HUES64 (cell line): ENCODE measurements at regions not wholly inside any gene's neighbourhood (a gene's known extent, or its start where the extent isn't known, plus 50 kb on each side); places are given as distances from the start of the nearest gene placed in this dataset.
"Not testable (repeated sequence)": the region's sequence is repeated elsewhere in the genome, so short reads cannot be mapped to it uniquely, and the experiment has no call there.

Experiments used
- H3K27ac ChIP-seq: 2 replicates; pipeline ENCODE4 v1.7.0; 2013; ENCODE audit warnings: low read depth, low read length, inconsistent platforms
- H3K27me3 ChIP-seq: 2 replicates; pipeline ENCODE4 v1.6.1; 2013; ENCODE audit warnings: mild to moderate bottlenecking, low read length; ENCODE audit not compliant: insufficient read depth
- H3K36me3 ChIP-seq: 2 replicates; pipeline ENCODE4 v1.6.1; 2013; ENCODE audit warnings: mild to moderate bottlenecking, low read length; ENCODE audit not compliant: insufficient read depth
- H3K4me1 ChIP-seq: 2 replicates; pipeline ENCODE4 v1.6.1; 2013; ENCODE audit warnings: mild to moderate bottlenecking, low read length, moderate library complexity; ENCODE audit not compliant: insufficient read depth
- H3K4me3 ChIP-seq: 2 replicates; pipeline ENCODE4 v1.5.1; 2013; ENCODE audit warnings: mild to moderate bottlenecking, low read length, moderate library complexity
- H3K9ac ChIP-seq: 2 replicates; pipeline ENCODE4 v1.6.1; 2013; ENCODE audit warnings: mild to moderate bottlenecking, low read depth, low read length
- H3K9me3 ChIP-seq: 2 replicates; pipeline ENCODE4 v1.6.1; 2013; ENCODE audit warnings: low read depth, low read length; ENCODE audit not compliant: insufficient read depth
- WGBS: fragments of 150-250, 120-280 bp; methylation state at CpG from one replicate; pipeline ENCODE4 v1.1.7; 2013; ENCODE audit warnings: missing lambda C conversion rate; 5-methylcytosine and 5-hydroxymethylcytosine counted together

DNA sequence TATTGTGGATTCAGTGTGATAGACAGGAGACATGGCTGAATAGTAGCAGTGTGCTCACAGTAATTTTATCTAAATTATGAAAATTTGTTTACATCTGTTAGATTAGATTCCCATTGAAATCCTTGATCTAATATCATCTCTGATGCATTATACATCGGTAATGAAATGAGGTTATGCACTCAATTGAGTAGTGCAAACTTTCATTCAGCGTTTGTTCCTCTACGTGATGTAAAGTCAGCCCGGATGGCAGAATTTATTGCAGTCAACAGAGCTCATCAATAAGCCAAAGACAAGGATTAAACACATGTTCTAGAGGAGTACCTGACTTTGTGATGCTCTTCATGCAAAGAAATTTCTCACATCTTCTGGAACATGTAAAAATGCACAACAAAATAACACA is 549.2 kb downstream of the GOLGA6L6 start:
- H3K27me3 ChIP-seq, result no peaks in the 10 kb centered on the region
- no peaks in the 10 kb centered on the region for H3K4me1 ChIP-seq
- WGBS, result 74% methylated on average over 4 of the region's 4 CpGs
- peaks cover 50% of the 10 kb centered on the region for H3K9me3 ChIP-seq
- no peak overlapping the region for H3K9ac ChIP-seq
- no peaks in the 10 kb centered on the region for H3K36me3 ChIP-seq
- no peak overlapping the region for H3K4me3 ChIP-seq
- no peak overlapping the region for H3K27ac ChIP-seq

GRCh38 chr15:19988094-19988660 is 553.4 kb downstream of the GOLGA6L6 start:
- Histone ChIP-seq H3K27ac (no peak overlapping the region), H3K36me3 (no peaks in the 10 kb centered on the region), H3K9ac (no peak overlapping the region), H3K9me3 (peaks cover 90% of the 10 kb centered on the region), H3K4me1 (no peaks in the 10 kb centered on the region), H3K4me3 (no peak overlapping the region), H3K27me3 (no peaks in the 10 kb centered on the region)
- WGBS, result 62% methylated on average over 3 of the region's 5 CpGs

DNA sequence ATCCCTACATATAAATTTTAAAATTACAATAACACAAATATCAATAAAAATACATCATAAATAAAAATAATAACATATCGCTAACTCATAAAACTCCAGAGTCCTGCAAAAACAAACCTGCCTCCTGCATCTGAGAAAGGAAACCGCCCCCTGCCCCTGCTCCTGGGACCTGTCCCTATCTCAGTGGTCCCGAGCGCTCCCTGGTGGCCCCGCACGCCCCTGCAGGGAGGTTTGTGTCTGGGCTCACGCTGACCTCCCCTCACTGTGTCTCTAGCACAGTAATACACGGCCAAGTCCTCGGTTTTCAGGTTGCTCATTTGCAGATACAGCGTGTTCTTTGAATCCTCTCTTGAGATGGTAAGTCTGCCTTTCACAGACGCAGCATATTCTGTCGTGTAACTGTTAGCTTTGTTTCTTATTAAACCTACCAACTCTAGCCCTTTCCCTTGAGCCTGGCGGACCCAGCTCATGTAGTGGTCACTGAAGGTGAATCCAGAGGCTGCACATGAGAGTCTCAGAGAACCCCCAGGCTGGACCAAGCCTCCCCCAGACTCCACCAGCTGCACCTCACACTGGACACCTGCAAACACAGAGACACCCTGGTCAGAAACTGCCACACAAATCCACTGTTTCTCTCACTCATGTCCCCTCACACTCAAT is 554.1 kb downstream of the GOLGA6L6 start:
- peaks cover 91% of the 10 kb centered on the region for H3K9me3 ChIP-seq
- no peaks in the 10 kb centered on the region for H3K27me3 ChIP-seq
- no peaks in the 10 kb centered on the region for H3K4me1 ChIP-seq
- H3K9ac ChIP-seq, result no peak overlapping the region
- no peak overlapping the region for H3K27ac ChIP-seq
- H3K36me3 ChIP-seq, result no peaks in the 10 kb centered on the region
- H3K4me3 ChIP-seq, result no peak overlapping the region
- WGBS, result 71% methylated on average over 13 of the region's 13 CpGs

DNA sequence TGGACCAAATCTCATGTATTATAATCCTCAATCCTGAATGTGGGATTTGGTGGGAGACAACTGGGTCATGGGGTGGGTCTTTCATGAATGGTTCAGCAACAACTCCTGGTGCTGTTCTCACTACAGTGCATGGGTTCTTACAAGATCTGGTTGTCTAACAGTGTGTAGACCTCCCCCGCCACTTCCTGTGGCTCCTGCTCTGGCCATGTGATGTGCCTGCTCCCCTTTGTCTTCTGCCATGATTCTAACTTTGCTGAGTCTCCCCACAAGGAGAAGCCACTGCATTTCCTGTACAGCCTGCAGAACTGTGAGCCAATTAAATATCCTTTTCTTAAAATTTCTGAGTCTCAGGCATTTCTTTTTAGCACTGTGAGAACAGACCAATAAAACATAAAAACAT is 557.5 kb downstream of the GOLGA6L6 start:
- Histone ChIP-seq H3K4me1 (no peaks in the 10 kb centered on the region), H3K36me3 (no peaks in the 10 kb centered on the region), H3K4me3 (no peak overlapping the region), H3K9ac (no peak overlapping the region), H3K27ac (no peak overlapping the region), H3K27me3 (no peaks in the 10 kb centered on the region), H3K9me3 (peaks cover 92% of the 10 kb centered on the region)
- 83% methylated on average over 1 of the region's 1 CpG for WGBS

DNA sequence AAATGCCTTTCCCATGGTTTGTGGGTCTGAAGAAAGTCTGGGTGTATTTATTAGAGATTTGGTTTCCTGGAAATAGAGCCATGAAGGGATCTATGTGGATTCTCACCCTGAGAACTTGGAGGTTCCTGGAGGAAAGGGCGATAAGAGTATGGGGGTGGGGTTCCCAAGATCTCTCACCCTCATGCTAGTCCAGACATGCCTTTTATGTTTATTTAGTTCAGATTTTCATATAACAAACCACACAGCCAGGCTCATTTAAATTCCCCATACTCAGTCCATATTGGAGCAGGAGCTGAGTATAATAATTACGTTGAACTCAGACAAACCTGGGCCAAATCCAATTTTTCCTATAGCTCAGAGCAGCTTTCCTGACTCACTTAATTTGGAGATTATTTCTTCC is 566.6 kb downstream of the GOLGA6L6 start:
- WGBS, result 67% methylated on average over 1 of the region's 2 CpGs
- H3K4me1 ChIP-seq, result no peaks in the 10 kb centered on the region
- H3K27ac ChIP-seq, result no peak overlapping the region
- H3K9me3 ChIP-seq, result peaks cover 85% of the 10 kb centered on the region
- no peaks in the 10 kb centered on the region for H3K27me3 ChIP-seq
- no peak overlapping the region for H3K9ac ChIP-seq
- H3K36me3 ChIP-seq, result no peaks in the 10 kb centered on the region
- no peak overlapping the region for H3K4me3 ChIP-seq

DNA sequence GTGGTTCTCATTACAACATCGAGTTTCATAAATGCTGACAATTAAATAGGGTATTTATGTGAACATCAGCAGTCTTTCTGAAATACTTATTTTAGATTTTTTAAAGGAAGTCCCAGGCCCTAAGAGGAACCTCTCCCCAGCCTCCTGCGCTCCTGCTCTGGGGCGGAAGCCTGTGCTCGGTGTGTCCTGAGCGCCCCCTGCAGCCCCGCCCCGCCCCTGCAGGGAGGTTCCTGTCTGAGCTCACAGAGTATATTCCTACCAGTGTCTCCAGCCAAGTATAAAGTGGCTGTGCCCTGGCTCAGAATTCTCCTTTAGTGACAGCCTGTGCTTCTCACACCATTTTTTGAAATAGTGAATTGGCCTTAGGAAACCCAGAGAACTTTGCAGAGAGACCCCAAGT is 567.9 kb downstream of the GOLGA6L6 start:
- peaks cover 87% of the 10 kb centered on the region for H3K9me3 ChIP-seq
- H3K27me3 ChIP-seq, result no peaks in the 10 kb centered on the region
- H3K4me3 ChIP-seq, result no peak overlapping the region
- H3K36me3 ChIP-seq, result no peaks in the 10 kb centered on the region
- H3K9ac ChIP-seq, result no peak overlapping the region
- WGBS, result 63% methylated on average over 6 of the region's 7 CpGs
- H3K27ac ChIP-seq, result no peak overlapping the region
- no peaks in the 10 kb centered on the region for H3K4me1 ChIP-seq

GRCh38 chr15:19972582-19972981 is 569.0 kb downstream of the GOLGA6L6 start:
- H3K4me3 ChIP-seq, H3K36me3 ChIP-seq, H3K9ac ChIP-seq, H3K27ac ChIP-seq, H3K27me3 ChIP-seq, H3K4me1 ChIP-seq: not testable (repeated sequence)
- 93% methylated on average over 4 of the region's 4 CpGs for WGBS
- H3K9me3 ChIP-seq, result peaks cover 90% of the 10 kb centered on the region

DNA sequence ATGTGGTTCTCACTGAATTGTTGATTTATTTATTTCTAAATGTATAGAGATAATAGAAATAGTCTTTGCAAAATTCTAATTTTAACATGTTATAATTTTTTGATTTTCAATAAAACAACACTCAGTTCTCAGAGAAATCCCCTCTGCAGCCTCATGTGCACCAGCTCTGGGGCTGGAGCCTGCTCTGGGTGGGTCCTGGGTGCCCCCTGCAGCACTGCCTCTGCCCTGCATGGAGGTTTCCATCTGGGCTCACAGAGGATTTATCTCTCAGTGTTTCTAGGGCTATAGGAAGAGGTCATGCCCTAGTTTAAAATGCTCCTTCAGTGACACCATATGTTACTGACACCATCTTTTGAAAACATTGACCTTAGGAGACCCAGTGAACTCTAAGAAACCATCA is 576.0 kb downstream of the GOLGA6L6 start:
- H3K9me3 ChIP-seq, result peaks cover 78% of the 10 kb centered on the region
- H3K36me3 ChIP-seq, H3K4me3 ChIP-seq, H3K4me1 ChIP-seq, H3K27ac ChIP-seq, H3K27me3 ChIP-seq, H3K9ac ChIP-seq: not testable (repeated sequence)

DNA sequence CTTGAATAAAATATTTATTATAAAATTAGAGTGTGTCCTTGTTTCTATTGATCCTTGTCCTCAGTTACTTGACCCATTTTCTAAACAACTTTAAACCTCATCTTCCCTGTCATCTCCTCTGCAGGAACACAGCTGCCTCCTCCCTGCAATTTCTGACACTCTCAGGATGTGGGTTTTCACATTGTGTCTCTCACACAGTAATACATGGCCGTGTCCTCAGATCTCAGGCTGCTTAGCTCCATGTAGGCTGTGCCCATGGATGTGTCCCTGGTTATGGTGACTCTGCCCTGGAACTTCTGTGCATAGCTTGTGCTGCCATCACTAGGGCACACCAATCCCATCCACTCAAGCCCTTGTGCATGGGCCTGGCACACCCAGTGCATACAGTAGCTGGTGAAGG is 577.1 kb downstream of the GOLGA6L6 start:
- not testable (repeated sequence) for H3K27me3 ChIP-seq, H3K27ac ChIP-seq, H3K36me3 ChIP-seq, H3K4me1 ChIP-seq, H3K4me3 ChIP-seq, H3K9ac ChIP-seq
- peaks cover 75% of the 10 kb centered on the region for H3K9me3 ChIP-seq
- 88% methylated on average over 1 of the region's 1 CpG for WGBS

- 84% methylated on average over 4 of the region's 4 CpGs for WGBS
- Histone ChIP-seq H3K4me3 (no peak overlapping the region), H3K36me3 (no peaks in the 10 kb centered on the region), H3K9ac (no peak overlapping the region), H3K27ac (no peak overlapping the region), H3K4me1 (no peaks in the 10 kb centered on the region), H3K9me3 (peaks cover 54% of the 10 kb centered on the region), H3K27me3 (no peaks in the 10 kb centered on the region)
These were observed 585.3 kb downstream of the GOLGA6L6 start for GRCh38 chr15:19956124-19956796.

DNA sequence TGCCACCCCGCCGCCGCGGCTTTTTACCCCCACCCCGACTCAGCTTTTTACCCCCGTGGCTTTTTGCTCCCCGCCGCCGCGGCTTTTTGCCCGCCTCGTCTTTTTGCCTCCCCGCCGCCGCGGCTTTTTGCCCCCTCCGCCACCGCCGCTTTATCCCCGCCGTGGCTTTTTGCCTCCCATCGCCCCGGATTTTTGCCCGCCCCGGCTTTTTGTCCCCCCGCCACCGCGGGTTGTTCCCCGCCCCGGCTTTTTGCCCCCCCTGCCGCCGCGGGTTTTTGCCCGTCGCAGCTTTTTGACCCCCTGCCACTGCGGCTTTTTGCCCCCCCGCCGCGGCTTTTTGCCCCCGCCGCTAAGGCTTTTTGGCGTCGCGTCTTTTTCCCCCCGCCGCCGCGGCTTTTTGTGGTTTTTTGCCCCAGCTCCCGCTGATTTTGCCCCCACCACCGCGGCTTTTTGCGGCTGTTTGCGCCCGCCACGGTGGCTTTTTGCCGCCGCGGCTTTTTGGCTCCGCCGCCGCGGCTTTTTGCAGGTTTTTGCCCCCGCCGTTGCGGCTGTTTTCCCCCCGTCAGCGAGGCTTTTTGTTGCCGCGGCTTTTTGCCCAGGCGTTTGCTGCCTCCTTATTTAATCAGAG is 597.2 kb downstream of the GOLGA6L6 start:
- no peak overlapping the region for H3K27ac ChIP-seq
- WGBS, result 96% methylated on average over 70 of the region's 70 CpGs
- H3K36me3 ChIP-seq, result no peaks in the 10 kb centered on the region
- peaks cover 55% of the 10 kb centered on the region for H3K9me3 ChIP-seq
- no peak overlapping the region for H3K9ac ChIP-seq
- H3K4me3 ChIP-seq, result no peak overlapping the region
- H3K4me1 ChIP-seq, result no peaks in the 10 kb centered on the region
- H3K27me3 ChIP-seq, result no peaks in the 10 kb centered on the region
